ENCODE measurements at regions not wholly inside any gene's neighbourhood (a gene's known extent, or its start where the extent isn't known, plus 50 kb on each side); places are given as distances from the start of the nearest gene placed in this dataset.
"Not testable (repeated sequence)": the region's sequence is repeated elsewhere in the genome, so short reads cannot be mapped to it uniquely, and the experiment has no call there.

DNA sequence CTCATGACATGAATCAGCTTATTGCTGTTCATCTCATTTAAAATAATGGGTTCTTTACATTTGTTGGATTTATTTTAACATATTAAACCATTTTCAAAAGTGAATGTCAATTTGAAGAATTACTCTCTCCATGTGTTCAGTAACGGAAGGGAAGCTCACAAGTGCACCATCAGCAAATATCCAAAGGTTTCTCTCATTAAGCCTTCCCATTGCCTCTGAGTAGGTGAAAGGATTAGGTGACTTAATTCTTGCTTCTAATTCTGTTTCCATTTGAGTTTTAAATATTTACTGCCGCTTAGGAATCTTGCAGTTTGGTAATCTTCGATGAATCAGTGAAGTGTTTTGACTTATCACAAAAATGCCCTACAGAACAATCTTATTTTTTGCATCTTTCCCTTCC, 145.1 kb upstream of the NYAP2 start:
- DNase-seq (ENCODE audit: low read depth, low spot score) = no peak

DNA sequence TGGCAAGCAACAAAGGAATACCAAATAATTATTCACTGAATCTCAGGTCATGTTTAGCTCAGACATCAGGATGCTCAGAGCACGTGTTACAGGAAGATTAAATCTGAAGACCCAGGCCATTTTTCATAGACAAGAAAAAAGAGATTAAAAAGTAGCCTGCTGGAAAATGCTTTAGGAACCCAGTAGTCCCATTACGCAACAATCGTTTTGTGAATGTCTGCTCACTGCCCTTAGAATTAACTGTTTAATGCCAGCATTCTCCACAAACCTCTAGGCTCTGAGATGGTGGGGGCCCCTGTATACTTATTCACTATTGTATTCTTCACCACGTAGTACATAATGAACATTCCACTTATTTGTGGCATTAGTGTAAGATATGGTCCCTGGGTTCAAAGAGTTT, 154.6 kb upstream of the NYAP2 start:
- DNase-seq (ENCODE audit: low read depth, low spot score) = no peak

DNA sequence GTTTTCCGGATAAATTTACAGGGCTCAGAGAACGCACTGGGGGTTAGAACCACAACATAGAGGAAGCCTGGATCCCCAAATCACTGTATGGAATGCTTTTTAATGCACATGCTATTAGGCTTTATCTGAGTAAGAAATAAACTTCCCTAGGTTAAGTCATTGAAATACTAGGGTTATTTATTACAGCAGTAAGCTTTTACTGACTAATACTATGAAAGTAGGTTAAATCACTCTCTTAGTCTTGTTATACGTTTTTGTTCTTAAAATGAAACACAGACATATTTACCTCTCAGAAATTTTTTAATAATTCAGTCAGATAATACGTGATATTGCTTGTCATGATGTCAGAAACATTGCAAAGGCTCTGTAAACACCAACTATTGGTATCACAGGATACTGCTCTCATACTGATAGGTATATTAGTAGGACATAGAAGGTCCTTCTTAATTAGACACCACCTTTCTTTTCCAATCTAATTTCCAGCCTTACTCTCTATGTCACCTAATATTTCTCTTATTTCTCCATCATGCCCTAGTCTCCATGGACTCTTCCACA, 162.7 kb upstream of the NYAP2 start:
- DNase-seq (ENCODE audit: low read depth, low spot score) = no peak

DNA sequence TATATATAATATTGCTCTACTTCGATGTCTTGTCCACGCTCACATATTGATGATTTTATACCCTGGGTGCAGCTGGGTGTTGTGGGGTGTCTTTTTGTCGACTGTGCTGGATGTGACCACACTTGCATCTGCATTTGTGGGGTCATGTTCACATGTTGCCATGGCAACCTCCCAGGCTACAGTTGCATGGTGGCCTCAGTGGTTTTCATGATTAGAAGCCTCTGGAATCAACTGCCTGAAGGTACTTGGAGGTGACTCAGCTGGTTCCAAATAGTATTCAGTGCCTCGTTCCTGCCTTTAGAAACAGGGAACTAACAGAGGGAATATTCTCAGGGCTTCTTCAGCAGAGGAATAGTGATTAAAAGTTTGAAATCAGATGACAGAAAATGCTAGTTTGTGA, 166.3 kb upstream of the NYAP2 start:
- no peak for DNase-seq (ENCODE audit: low read depth, low spot score)

DNA sequence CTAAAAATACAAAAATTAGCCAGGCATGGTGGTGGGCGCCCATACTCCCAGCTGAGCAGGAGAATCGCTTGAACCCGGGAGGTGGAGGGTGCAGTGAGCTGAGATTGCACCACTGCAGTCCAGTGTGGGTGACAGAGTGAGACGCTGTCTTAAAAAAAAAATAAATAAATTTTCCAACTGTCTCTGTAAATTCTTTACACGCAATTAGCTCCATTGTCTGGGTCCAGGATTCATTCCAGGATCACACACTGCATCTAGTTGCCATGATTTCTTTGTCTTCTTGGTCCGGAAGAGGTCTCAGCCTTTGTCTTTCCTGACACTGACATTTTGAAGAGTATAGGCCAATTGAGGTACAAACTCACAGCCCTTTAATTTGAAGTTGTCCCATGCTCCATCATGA, 167.6 kb upstream of the NYAP2 start:
- no peak for DNase-seq (ENCODE audit: low read depth, low spot score)

DNA sequence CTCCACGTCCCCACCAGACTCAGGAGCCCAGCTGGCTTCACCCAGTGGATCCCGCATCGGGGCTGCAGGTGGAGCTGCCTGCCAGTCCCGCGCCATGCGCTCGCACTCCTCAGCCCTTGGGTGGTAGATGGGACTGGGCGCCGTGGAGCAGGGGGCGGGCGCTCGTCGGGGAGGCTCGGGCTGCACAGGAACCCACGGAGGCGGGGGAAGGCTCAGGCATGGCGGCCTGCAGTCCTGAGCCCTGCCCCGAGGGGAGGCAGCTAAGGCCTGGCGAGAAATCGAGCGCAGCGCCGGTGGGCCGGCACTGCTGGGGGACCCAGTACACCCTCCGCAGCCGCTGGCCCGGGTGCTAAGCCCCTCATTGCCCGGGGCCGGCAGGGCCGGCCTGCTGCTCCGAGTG, 170.2 kb upstream of the NYAP2 start:
- not testable (repeated sequence) for DNase-seq (ENCODE audit: low read depth, low spot score)

DNA sequence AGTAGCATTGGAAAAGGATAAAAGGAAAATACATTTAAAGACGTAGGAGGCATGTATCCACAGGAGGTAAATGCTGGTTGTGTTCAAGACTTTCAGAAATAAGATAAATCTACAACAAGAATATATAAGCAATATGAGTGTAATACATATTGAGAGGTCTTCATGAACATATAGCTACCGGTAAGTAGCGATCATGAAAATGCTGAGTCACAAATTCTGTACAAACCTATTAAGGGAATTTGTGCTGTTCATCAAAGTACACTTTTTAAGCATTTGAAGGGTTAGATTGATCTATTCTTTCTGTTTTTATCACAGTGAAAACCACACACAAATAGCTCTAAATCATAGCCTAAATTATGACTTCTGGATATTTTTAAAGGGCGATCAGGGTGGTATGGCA, 173.1 kb upstream of the NYAP2 start:
- DNase-seq (ENCODE audit: low read depth, low spot score) = no peak

DNA sequence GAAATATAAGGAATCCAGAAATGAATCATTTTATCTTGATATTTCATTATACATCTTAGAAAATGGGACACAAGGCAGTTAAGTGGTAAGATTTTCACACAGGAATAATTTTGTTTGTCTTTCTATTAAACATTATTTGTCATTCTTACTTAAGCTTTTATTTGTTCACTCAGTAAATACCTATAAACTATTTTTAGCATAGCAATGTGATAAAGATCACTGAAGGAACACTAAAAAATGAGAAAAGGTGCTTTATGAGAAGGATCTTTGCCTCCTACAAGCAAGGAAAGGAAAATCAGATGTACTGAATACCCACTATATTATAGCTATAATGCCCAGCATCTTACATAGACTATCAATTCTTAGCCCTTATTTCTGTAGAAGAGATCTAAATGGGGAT, 176.2 kb upstream of the NYAP2 start:
- no peak for DNase-seq (ENCODE audit: low read depth, low spot score)

DNA sequence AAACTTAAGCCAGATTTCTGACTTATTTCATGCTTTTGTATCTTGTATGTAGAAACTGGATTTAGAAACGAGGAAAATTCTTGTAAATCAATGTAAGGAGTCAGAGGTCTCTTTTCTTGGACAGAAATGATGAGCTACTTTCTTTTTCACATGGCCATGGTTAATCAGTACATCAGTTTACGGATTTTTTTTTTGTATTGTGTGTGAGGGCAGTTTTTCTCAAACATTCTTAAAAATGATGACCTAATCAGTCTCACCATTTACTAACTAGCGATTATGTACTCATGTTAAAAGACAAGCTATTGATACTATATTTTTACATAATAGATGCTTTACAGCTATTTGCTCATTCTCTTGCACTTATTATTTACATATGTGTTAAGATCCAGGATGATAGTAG, 165.2 kb upstream of the DOCK10 start:
- DNase-seq (ENCODE audit: low read depth, low spot score) = no peak

DNA sequence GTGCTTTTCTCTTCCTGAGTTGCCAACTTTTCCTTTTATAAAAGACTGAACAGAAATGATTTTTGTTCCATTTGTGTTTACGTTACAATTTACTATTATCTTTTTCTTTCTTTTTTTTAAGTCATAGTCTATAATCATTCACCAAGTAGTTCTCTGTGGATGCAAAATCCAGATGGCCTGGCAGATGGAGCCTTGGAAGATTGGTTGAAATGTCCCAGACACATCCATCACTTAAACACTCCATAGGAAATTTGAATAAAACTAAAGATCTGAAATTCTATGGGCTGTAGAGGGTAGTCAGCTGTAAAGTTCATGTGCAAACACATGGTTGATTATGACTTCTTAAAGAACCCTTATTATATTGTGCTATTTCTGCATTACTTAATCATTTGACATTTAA, 164.8 kb upstream of the DOCK10 start:
- DNase-seq (ENCODE audit: low read depth, low spot score) = no peak

DNA sequence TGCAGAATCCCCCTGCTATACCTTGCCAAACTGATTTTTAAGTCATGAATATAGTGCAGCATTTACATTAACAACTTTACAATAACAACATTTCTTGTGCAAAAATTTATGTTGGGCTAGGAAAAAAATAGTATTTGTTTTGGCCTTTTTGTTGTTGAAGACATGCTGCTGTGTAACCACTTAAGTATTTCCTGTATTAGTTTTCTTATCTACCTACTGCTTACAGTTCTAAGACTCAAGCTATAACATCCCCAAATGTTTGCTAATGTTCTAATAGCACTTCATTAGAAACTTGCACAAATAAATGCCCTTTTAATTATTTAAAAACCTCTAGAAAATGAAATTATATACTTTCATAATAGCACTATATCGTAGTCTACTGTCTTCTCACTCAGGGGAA, 154.3 kb upstream of the DOCK10 start:
- no peak for DNase-seq (ENCODE audit: low read depth, low spot score)

DNA sequence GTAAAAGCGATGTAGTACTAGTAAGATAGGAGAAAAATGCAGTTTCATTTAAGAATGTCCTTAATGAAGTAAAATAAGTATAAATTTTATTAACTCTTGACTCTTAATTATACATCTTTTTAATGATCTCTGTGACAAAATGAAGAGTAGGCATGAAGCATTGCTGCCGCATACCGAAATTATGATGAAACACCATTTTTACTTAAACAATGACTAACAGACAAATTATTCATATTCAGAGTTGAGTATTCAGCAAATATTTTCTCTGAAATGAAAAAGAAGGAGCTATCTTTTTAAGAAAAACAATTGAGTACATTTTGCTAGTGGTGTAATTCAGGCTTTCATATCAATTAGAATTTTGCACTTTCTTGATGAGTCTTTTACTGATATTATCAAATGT, 150.6 kb upstream of the DOCK10 start:
- DNase-seq (ENCODE audit: low read depth, low spot score) = no peak

DNA sequence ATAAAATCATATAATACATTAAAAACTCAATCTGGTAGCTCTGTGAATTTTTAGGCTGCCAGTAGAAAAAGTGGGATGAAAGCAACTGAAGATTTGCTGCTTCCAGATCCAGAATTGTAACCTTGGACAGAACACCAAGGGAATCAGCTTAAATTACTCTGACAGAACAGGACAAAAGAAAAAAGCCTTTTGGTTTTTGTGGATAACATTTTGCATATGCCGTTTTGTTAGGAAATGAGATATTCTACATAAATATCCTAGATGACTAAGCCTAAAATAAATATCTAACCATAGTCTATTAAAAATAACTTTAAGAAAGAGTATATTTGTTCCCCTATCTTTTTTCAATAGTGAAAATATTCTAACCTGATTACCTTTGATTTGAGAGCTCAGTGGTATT, 148.7 kb upstream of the DOCK10 start:
- no peak for DNase-seq (ENCODE audit: low read depth, low spot score)

DNA sequence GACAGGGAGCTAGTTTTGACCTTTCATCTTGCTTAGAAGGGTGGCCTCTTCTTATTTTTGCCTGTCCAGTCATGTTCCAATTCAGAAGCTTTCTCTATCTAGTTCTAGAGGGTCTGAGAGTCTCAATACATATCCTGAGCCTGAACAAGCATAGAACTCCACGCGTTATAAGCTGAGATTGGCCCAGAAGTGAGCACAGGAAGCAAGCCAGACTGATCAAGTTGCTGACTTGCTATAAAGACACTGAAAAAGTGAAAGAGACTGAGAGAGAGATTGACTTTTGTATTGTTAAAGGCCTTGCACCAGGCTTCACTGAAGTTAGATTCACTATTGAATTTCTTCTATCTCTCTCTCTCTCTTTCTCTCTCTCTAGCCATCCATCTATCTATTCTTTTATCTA, 142.7 kb upstream of the DOCK10 start:
- no peak for DNase-seq (ENCODE audit: low read depth, low spot score)

DNA sequence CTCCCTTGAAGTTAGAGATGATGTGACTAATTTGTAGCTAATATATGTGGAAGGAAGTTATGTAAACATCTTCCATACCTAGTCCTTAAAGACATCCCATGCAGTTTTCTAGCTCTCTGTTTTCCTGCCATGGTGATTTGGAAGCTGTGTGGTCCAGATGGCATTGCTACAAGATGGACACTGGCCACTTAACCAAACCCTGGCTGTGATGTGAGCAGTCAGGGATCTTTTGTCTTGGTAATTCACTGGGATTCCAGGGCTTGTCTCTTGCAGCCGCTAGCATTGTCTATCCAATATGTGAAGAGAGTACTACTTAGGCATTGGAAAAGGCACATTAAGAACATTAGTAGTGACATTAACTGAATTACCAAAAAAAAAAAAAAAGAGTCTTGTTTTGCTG, 139.9 kb upstream of the DOCK10 start:
- no peak for DNase-seq (ENCODE audit: low read depth, low spot score)

DNA sequence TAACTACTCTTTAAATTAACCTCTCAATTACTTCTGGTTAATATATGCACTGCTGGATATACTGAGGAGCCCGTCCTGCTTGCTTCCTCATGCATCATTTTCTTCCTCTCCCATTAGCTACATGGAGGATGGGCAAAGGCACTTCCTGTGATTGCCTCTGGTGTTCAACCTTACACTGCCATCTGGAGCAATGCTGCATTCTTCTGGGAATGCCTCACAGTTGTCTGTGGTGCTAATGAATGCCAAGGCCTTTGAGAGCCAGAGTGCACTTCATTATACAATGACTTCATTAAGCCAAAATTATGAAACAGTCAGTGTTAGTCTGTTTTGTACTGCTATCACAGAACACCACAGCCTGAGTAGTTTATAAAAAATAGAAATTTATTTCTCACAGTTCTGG, 134.8 kb upstream of the DOCK10 start:
- no peak for DNase-seq (ENCODE audit: low read depth, low spot score)

DNA sequence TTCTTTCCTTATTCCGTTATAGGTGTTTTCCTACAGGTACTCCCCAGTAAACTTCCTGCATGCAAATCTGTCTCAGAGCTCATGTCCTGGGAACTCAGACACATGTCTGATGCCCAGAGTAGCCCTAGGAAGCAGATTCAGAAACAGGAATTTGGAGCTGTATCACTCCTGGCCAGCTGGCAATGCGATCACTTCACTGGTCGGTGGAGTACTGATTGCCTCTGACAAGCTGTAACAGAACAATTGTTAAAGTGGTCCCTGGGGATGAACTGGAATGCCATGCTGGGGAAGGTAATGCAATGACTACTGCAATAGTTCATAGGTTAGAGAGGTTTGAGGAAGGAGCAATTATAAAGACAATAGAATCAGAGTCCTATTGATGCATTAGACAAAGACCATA, 131.6 kb upstream of the DOCK10 start:
- DNase-seq (ENCODE audit: low read depth, low spot score) = no peak

DNA sequence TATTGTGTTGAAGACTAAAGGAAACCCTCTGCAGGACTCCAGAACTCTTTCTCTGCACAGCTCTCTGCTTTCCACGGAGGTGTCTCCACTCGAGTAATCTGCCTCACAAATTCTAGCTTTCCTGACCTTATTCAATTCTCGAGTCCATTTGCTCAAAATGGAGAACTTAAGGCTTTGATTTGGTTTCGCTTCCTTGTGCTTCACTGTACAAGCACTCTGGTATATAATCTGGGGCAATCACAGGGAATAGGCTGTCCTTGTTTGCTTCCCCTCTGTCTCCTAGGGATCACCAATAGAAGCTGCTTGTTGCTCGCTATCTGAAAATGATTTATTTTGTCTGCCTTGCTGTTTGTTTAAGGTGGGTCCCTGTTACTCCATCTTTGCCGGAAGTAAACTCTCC, 129.1 kb upstream of the DOCK10 start:
- DNase-seq (ENCODE audit: low read depth, low spot score) = no peak

DNA sequence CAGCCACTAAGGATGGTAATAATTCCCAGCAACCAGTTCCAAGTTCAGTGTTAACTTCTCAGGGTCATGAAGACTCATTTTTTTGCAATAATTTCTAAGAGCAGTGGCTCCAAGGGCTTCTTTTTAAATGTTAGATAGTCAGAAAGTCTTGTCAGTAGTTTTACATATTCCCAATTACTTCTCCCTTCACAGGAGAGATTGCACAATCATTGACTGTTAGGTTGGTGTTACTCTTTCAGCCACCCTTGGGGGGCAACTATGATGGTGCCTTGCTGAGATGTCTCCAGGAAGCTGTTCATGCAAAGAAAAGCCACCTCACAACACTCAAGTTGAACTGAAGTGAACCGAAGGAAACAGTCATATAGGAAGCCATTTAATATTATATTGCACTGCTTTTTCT, 127.9 kb upstream of the DOCK10 start:
- no peak for DNase-seq (ENCODE audit: low read depth, low spot score)

DNA sequence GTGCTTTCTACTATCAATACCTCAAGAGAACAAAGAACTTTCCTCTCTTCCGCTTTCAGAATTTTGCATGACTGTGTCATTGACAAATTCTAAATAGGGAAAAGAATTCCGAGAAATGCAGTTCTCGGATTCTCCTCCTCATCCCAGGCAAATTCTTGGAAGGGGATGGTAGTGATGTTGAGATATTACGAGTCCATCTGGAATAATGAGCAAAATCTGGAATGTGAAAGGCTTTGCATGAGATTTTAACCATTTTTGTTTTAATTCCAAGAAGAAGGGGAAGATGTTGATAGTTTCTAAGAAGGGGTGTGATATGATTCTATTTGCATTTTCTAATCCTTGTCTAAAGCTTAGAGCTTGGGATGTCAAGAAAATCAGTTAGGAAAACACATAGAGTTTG, 127.1 kb upstream of the DOCK10 start:
- DNase-seq (ENCODE audit: low read depth, low spot score) = no peak

DNA sequence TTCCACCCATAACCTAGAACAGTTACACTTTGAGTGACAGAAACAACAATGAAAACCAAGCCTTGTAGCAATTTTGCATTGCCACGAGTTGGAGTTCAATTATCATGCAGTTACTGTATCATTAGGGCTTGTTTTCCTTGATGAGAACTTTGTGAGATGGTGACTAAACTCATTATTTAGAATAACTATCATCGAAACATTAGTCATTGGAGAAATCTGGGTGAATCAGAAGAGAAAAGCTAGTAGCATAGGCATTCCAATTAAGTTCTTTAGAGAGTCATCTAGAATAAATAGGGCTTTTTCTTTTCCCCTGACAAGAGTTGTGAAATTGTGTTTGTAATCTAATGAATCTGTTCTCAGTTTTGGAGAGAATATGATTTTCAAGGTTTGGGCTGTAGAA, 122.8 kb upstream of the DOCK10 start:
- DNase-seq (ENCODE audit: low read depth, low spot score) = no peak

DNA sequence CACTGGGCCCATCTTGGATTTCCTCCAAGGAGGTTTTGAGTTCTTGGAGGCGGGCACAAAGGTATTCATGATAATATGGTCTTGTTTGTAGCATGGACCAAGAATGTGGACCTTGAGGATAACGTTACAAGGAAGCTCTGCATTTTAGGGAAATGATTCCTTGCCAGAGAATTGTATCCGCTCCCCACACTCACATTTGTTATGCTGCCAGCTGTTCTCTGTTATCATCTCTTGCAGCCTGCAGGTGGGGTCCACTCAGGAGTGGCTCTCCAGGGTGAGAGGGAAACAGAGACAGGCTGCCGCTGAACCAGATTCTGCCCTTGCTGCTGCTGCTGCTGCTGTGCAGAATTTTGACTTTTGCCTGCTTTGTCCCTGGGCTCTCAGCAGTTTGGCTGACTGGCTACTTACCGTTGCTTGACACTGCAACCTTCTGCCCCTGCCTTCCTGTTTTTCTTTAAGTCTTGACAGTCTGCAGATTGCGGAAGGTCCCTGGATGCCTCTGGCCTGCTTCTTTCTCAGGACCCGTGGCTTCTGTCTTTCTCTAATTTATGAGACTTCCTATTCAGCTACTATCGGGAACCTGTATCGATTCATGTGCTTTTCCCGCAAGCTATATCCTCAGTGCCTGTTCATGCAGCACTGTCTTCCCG, 122.3 kb upstream of the DOCK10 start:
- DNase-seq (ENCODE audit: low read depth, low spot score) = peak; percentile 3

DNA sequence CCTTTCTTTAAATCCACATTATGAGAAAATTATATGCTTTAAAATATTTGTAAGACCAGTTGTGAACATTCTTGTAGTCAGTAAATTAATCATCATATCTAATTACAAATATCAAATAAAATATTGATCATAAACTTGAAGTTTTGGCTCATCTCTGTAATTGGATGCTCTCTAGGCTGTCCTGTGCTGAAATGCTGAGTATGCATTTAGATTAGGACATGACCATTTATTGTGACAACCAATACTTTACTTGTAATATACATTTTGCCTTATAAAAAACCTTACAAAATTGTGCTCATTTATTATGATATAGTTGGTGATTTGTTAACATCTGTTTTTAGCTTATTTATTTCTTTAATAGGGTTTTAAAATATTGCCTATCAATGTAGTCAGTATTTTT, 116.1 kb upstream of the DOCK10 start:
- no peak for DNase-seq (ENCODE audit: low read depth, low spot score)

DNA sequence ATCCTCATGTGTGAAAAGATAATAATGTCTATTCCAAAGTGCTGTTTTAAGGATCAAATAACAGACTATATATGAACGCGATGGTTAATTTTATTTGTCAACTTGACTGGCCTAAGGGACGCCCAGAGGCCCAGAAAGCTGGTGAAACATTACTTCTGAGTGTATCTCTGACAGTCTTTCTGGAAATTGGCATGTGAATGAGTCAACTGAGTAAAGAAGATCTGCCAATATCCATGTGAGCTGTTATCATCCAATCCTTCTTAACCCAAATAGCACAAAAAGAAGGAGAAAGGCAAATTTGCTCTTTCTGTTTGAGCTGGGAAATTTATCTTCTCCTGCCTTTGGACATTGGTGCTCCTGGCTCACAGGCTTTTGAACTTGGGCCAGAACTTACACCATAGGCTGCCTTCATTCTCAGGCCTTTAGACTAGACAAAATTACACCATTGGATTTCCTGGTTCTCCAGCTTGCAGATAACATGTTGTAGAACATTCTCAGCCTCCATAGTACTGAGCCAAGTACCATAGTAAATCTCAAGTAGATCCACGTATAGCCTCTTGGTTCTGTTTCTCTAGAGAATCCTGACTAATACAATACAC, 114.7 kb upstream of the DOCK10 start:
- no peak for DNase-seq (ENCODE audit: low read depth, low spot score)
